ENCODE measurements at regions not wholly inside any gene's neighbourhood (a gene's known extent, or its start where the extent isn't known, plus 50 kb on each side); places are given as distances from the start of the nearest gene placed in this dataset.

DNA sequence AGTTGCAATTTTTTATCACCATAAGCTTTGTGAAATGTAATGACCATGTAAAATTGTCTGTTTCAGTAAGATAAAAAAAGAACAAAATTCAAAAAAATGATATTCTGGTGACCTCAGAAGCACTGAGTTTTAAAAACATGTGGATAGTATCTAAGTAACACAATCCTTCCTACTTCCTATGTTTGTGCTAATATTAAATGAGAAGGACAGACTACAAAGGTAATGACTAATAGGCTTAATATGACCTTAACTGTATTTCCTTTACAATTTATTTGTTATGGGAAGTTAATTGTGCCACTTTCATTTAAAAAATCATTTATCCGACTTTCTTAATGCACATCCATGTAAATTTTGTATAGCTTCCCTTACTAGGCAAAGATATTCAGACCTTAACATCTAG lies 1030.4 kb upstream of the ATXN8OS start:
- no peak for TF ChIP-seq POLR2A (IDR thresholded peaks at IDR 0.05)
- TF ChIP-seq, protein P1, sequence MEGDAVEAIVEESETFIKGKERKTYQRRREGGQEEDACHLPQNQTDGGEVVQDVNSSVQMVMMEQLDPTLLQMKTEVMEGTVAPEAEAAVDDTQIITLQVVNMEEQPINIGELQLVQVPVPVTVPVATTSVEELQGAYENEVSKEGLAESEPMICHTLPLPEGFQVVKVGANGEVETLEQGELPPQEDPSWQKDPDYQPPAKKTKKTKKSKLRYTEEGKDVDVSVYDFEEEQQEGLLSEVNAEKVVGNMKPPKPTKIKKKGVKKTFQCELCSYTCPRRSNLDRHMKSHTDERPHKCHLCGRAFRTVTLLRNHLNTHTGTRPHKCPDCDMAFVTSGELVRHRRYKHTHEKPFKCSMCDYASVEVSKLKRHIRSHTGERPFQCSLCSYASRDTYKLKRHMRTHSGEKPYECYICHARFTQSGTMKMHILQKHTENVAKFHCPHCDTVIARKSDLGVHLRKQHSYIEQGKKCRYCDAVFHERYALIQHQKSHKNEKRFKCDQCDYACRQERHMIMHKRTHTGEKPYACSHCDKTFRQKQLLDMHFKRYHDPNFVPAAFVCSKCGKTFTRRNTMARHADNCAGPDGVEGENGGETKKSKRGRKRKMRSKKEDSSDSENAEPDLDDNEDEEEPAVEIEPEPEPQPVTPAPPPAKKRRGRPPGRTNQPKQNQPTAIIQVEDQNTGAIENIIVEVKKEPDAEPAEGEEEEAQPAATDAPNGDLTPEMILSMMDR (IDR thresholded peaks at IDR 0.05 in 8 of 11, conservative IDR thresholded peaks at IDR 0.05 in 3 of 11): no peak

Data from spleen (tissue), 7 donors.